OCI-LY1 (cell line): ENCODE measurements at regions not wholly inside any gene's neighbourhood (a gene's known extent, or its start where the extent isn't known, plus 50 kb on each side); places are given as distances from the start of the nearest gene placed in this dataset.

Experiments used
- H2AFZ ChIP-seq: fragments of 200-600 bp; sonication (generic), shearing (Covaris generic); 2 replicates; pipeline ENCODE4 v1.6.0; 2014; ENCODE audit warnings: antibody characterized with exemption, mild to moderate bottlenecking, low read length
- H3F3A ChIP-seq: fragments of 200-600 bp; sonication (generic), shearing (Covaris generic); 2 replicates; pipeline ENCODE4 v1.6.0; 2014; ENCODE audit warnings: mild to moderate bottlenecking, antibody characterized with exemption, low read length, moderate library complexity; ENCODE audit not compliant: insufficient read depth
- H3K27ac ChIP-seq: fragments of 200-600 bp; sonication (generic); 2 replicates; pipeline ENCODE4 v1.5.1; 2014; ENCODE audit warnings: low read length, mixed run types, mild to moderate bottlenecking, low read depth; ENCODE audit not compliant: poor library complexity, severe bottlenecking
- H3K27me3 ChIP-seq: fragments of 200-600 bp; sonication (generic); 2 replicates; pipeline ENCODE4 v1.6.0; 2014; ENCODE audit warnings: antibody characterized with exemption, mild to moderate bottlenecking, low read length, moderate library complexity; ENCODE audit not compliant: insufficient read depth
- H3K36me3 ChIP-seq: fragments of 200-600 bp; sonication (generic); 2 replicates; pipeline ENCODE4 v1.6.1; 2014; ENCODE audit warnings: mild to moderate bottlenecking, antibody characterized with exemption, low read length, moderate library complexity, mixed read lengths; ENCODE audit not compliant: insufficient read depth
- H3K4me1 ChIP-seq: fragments of 200-600 bp; sonication (generic); 2 replicates; pipeline ENCODE4 v1.5.1; 2014; ENCODE audit warnings: mild to moderate bottlenecking, low read length, moderate library complexity; ENCODE audit not compliant: insufficient read depth, severe bottlenecking
- H3K4me2 ChIP-seq: fragments of 200-600 bp; sonication (generic), shearing (Covaris generic); 2 replicates; pipeline ENCODE4 v1.6.1; 2014; ENCODE audit warnings: low read length
- H3K4me3 ChIP-seq: fragments of 200-600 bp; sonication (generic); 2 replicates; pipeline ENCODE4 v1.5.1; 2014; ENCODE audit warnings: low read length, low read depth, mild to moderate bottlenecking, mixed read lengths; ENCODE audit not compliant: poor library complexity, severe bottlenecking
- H3K79me2 ChIP-seq: fragments of 200-600 bp; shearing (Covaris generic); 2 replicates; pipeline ENCODE4 v1.6.1; 2016; ENCODE audit warnings: mixed run types, low read length, mixed read lengths; ENCODE audit not compliant: insufficient read depth
- H3K9ac ChIP-seq: fragments of 200-600 bp; sonication (generic), shearing (Covaris generic); 2 replicates; pipeline ENCODE4 v1.6.1; 2014; ENCODE audit warnings: mild to moderate bottlenecking, low read length, mixed read lengths
- H3K9me2 ChIP-seq: fragments of 200-600 bp; sonication (generic), shearing (Covaris generic); 2 replicates; pipeline ENCODE4 v1.6.1; 2014; ENCODE audit warnings: low read depth, mild to moderate bottlenecking, low read length, mixed read lengths
- H3K9me3 ChIP-seq: fragments of 200-600 bp; shearing (Covaris generic); 2 replicates; pipeline ENCODE4 v1.6.1; 2014; ENCODE audit warnings: low read length, mixed read lengths
- H4K20me1 ChIP-seq: fragments of 200-600 bp; sonication (generic), shearing (Covaris generic); 2 replicates; pipeline ENCODE4 v1.6.0; 2016; ENCODE audit warnings: mild to moderate bottlenecking, low read length; ENCODE audit not compliant: insufficient read depth
- CTCF ChIP-seq: fragments of 200-600 bp; sonication (generic), shearing (Covaris generic); IDR thresholded peaks from 2 replicates; pipeline ENCODE4 v1.5.1; 2017; ENCODE audit warnings: mild to moderate bottlenecking, antibody characterized with exemption, low read length, moderate library complexity, mixed read lengths
- EZH2 ChIP-seq: fragments of 200-600 bp; sonication (generic), shearing (Covaris generic); IDR thresholded peaks from 2 replicates; pipeline ENCODE4 v1.8.0; 2017; ENCODE audit warnings: borderline replicate concordance, mixed run types, mild to moderate bottlenecking, antibody characterized with exemption, low read length, moderate library complexity, mixed read lengths

- Histone ChIP-seq H4K20me1 (no peaks in the 10 kb centered on the region), H3F3A (no peaks in the 10 kb centered on the region), H3K36me3 (no peaks in the 10 kb centered on the region), H3K79me2 (no peaks in the 10 kb centered on the region), H3K27ac (no peak overlapping the region), H3K9me3 (no peaks in the 10 kb centered on the region), H3K4me3 (no peak overlapping the region), H3K4me2 (no peak overlapping the region), H2AFZ (no peak overlapping the region), H3K27me3 (no peaks in the 10 kb centered on the region), H3K9me2 (no peaks in the 10 kb centered on the region), H3K9ac (no peak overlapping the region), H3K4me1 (no peaks in the 10 kb centered on the region)
- TF ChIP-seq EZH2 = no peak
- TF ChIP-seq CTCF = no peak
Measured at GRCh38 chr5:28402590-28403301, 1364.4 kb upstream of the CDH9 start.

GRCh38 chr5:28400076-28400475, 1361.7 kb upstream of the CDH9 start:
- Histone ChIP-seq H3K79me2 (no peaks in the 10 kb centered on the region), H3K27me3 (no peaks in the 10 kb centered on the region), H3K36me3 (no peaks in the 10 kb centered on the region), H3K4me1 (no peaks in the 10 kb centered on the region), H3K27ac (no peak overlapping the region), H4K20me1 (no peaks in the 10 kb centered on the region), H2AFZ (no peak overlapping the region), H3K4me2 (no peak overlapping the region), H3F3A (no peaks in the 10 kb centered on the region), H3K9me3 (no peaks in the 10 kb centered on the region), H3K9me2 (no peaks in the 10 kb centered on the region), H3K9ac (no peak overlapping the region), H3K4me3 (no peak overlapping the region)
- TF ChIP-seq EZH2 = no peak
- no peak for TF ChIP-seq CTCF

GRCh38 chr5:28399211-28399610, 1360.8 kb upstream of the CDH9 start:
- TF ChIP-seq CTCF (no peak), EZH2 (no peak)
- H3K4me1 ChIP-seq = no peaks in the 10 kb centered on the region

More at GRCh38 chr5:28399211-28399610, 1360.8 kb upstream of the CDH9 start:
- Histone ChIP-seq H2AFZ (no peak overlapping the region; the same call in 1 of the 2 replicates), H4K20me1 (no peaks in the 10 kb centered on the region), H3K4me3 (no peak overlapping the region), H3F3A (no peaks in the 10 kb centered on the region), H3K79me2 (no peaks in the 10 kb centered on the region), H3K36me3 (no peaks in the 10 kb centered on the region), H3K9me3 (no peaks in the 10 kb centered on the region), H3K4me2 (no peak overlapping the region), H3K9ac (no peak overlapping the region), H3K27ac (no peak overlapping the region), H3K9me2 (no peaks in the 10 kb centered on the region), H3K27me3 (no peaks in the 10 kb centered on the region)
